ENCODE measurements at regions not wholly inside any gene's neighbourhood (a gene's known extent, or its start where the extent isn't known, plus 50 kb on each side); places are given as distances from the start of the nearest gene placed in this dataset.

GRCh38 chr17:14596224-14596623 is 295.3 kb downstream of the HS3ST3B1 start:
- Histone ChIP-seq H3K4me1 (ENCODE audit: insufficient read depth) (no peaks in the 10 kb centered on the region), H4K20me1 (ENCODE audit: insufficient read depth, poor library complexity, severe bottlenecking) (no peaks in the 10 kb centered on the region), H3K4me3 (no peak overlapping the region), H3K79me2 (no peaks in the 10 kb centered on the region), H3K4me2 (no peak overlapping the region), H3K36me3 (replicated peaks; ENCODE audit: insufficient read depth, low read depth) (no peaks in the 10 kb centered on the region), H2AFZ (no peak overlapping the region), H3K9me2 (replicated peaks; ENCODE audit: insufficient read depth) (no peaks in the 10 kb centered on the region), H3K27me3 (no peaks in the 10 kb centered on the region), H3K9me3 (ENCODE audit: low read depth) (no peaks in the 10 kb centered on the region), H3K27ac (no peak overlapping the region)
- whole genome bisulfite sequencing (ENCODE audit: low lambda C conversion rate, missing lambda C conversion rate) = 92% methylated on average over 4 of the region's 4 CpGs
- DNase-seq (ENCODE audit: low spot score) = no peak
- TF ChIP-seq EZH2phosphoT487 (IDR thresholded peaks at IDR 0.05; ENCODE audit: low read depth, severe bottlenecking, unreplicated experiment) = no peak
- no peak for TF ChIP-seq CTCF (IDR thresholded peaks at IDR 0.05; ENCODE audit: poor library complexity)
- no peak for TF ChIP-seq EZH2 (IDR thresholded peaks at IDR 0.05; ENCODE audit: borderline replicate concordance)

DNA sequence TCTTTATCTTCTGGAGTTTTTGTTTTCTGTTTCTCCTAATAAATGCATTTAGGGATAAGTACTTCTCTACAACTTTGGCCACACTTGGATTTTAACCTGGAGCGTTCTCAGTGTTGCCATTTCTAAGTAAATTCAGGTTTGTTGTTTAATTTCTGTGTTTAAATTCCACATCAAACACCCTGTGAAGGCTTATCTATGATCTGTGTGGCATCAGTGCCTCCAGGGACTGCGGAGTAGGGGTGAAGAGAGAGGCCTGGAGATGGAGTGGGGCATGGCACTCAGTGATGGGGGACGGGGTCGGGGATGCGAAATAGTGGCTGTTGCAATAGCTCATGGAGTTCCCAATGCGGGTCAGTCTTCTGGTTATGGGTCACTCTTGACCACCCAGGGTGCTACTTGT is 294.8 kb downstream of the HS3ST3B1 start:
- TF ChIP-seq CTCF (IDR thresholded peaks at IDR 0.05; ENCODE audit: poor library complexity) (no peak), EZH2phosphoT487 (IDR thresholded peaks at IDR 0.05; ENCODE audit: low read depth, severe bottlenecking, unreplicated experiment) (no peak), EZH2 (IDR thresholded peaks at IDR 0.05; ENCODE audit: borderline replicate concordance) (no peak)
- Histone ChIP-seq H3K4me3 (no peak overlapping the region), H3K27me3 (no peaks in the 10 kb centered on the region), H3K4me1 (ENCODE audit: insufficient read depth) (no peaks in the 10 kb centered on the region), H3K27ac (no peak overlapping the region), H3K4me2 (no peak overlapping the region), H3K36me3 (replicated peaks; ENCODE audit: insufficient read depth, low read depth) (no peaks in the 10 kb centered on the region), H2AFZ (no peak overlapping the region), H3K79me2 (no peaks in the 10 kb centered on the region), H3K9me3 (ENCODE audit: low read depth) (no peaks in the 10 kb centered on the region), H4K20me1 (ENCODE audit: insufficient read depth, poor library complexity, severe bottlenecking) (no peaks in the 10 kb centered on the region), H3K9me2 (replicated peaks; ENCODE audit: insufficient read depth) (no peaks in the 10 kb centered on the region)
- DNase-seq (ENCODE audit: low spot score) = no peak
- WGBS (ENCODE audit: low lambda C conversion rate, missing lambda C conversion rate) = 92% methylated on average over 6 of the region's 6 CpGs

GRCh38 chr17:14594690-14595089 is 293.8 kb downstream of the HS3ST3B1 start:
- no peak overlapping the region for H3K4me3 ChIP-seq
- WGBS (ENCODE audit: low lambda C conversion rate, missing lambda C conversion rate) = 97% methylated on average over 5 of the region's 5 CpGs
- H4K20me1 ChIP-seq (ENCODE audit: insufficient read depth, poor library complexity, severe bottlenecking) = no peaks in the 10 kb centered on the region
- no peaks in the 10 kb centered on the region for H3K9me2 ChIP-seq (replicated peaks; ENCODE audit: insufficient read depth)
- H3K4me2 ChIP-seq = no peak overlapping the region
- H3K27ac ChIP-seq = no peak overlapping the region
- no peak overlapping the region for H2AFZ ChIP-seq
- no peaks in the 10 kb centered on the region for H3K36me3 ChIP-seq (replicated peaks; ENCODE audit: insufficient read depth, low read depth)
- no peak for DNase-seq (ENCODE audit: low spot score)
- H3K9me3 ChIP-seq (ENCODE audit: low read depth) = no peaks in the 10 kb centered on the region
- H3K4me1 ChIP-seq (ENCODE audit: insufficient read depth) = no peaks in the 10 kb centered on the region
- no peaks in the 10 kb centered on the region for H3K79me2 ChIP-seq
- TF ChIP-seq EZH2 (IDR thresholded peaks at IDR 0.05; ENCODE audit: borderline replicate concordance) = no peak
- TF ChIP-seq CTCF (IDR thresholded peaks at IDR 0.05; ENCODE audit: poor library complexity) = no peak
- TF ChIP-seq EZH2phosphoT487 (IDR thresholded peaks at IDR 0.05; ENCODE audit: low read depth, severe bottlenecking, unreplicated experiment) = no peak
- no peaks in the 10 kb centered on the region for H3K27me3 ChIP-seq

- no peak overlapping the region for H3K27ac ChIP-seq
- no peaks in the 10 kb centered on the region for H3K4me1 ChIP-seq (ENCODE audit: insufficient read depth)
- no peaks in the 10 kb centered on the region for H4K20me1 ChIP-seq (ENCODE audit: insufficient read depth, poor library complexity, severe bottlenecking)
- no peaks in the 10 kb centered on the region for H3K9me2 ChIP-seq (replicated peaks; ENCODE audit: insufficient read depth)
- no peak for TF ChIP-seq CTCF (IDR thresholded peaks at IDR 0.05; ENCODE audit: poor library complexity)
- no peak for TF ChIP-seq EZH2phosphoT487 (IDR thresholded peaks at IDR 0.05; ENCODE audit: low read depth, severe bottlenecking, unreplicated experiment)
- TF ChIP-seq EZH2 (IDR thresholded peaks at IDR 0.05; ENCODE audit: borderline replicate concordance) = no peak
- no peak overlapping the region for H3K4me3 ChIP-seq
- WGBS (ENCODE audit: low lambda C conversion rate, missing lambda C conversion rate) = 79% methylated on average over 6 of the region's 6 CpGs
- DNase-seq (ENCODE audit: low spot score) = no peak
- no peaks in the 10 kb centered on the region for H3K9me3 ChIP-seq (ENCODE audit: low read depth)
- H3K36me3 ChIP-seq (replicated peaks; ENCODE audit: insufficient read depth, low read depth) = no peaks in the 10 kb centered on the region
- H3K79me2 ChIP-seq = no peaks in the 10 kb centered on the region
- H3K4me2 ChIP-seq = no peak overlapping the region
- H3K27me3 ChIP-seq = no peaks in the 10 kb centered on the region
- H2AFZ ChIP-seq = no peak overlapping the region
Observed at GRCh38 chr17:14593956-14594355, 293.1 kb downstream of the HS3ST3B1 start.

Data from hepatocyte (in vitro differentiated cells).